Liver (tissue), 8 donors: ENCODE measurements at regions not wholly inside any gene's neighbourhood (a gene's known extent, or its start where the extent isn't known, plus 50 kb on each side); places are given as distances from the start of the nearest gene placed in this dataset.

Experiments
- DNase-seq: peaks from one replicate; pipeline ENCODE4 v3.0.0-alpha.2; 2017; ENCODE audit warnings: low spot score
- H3K27ac ChIP-seq, 2 donors: one replicate each; pipeline ENCODE4 v1.7.0; 2013; ENCODE audit warnings: inconsistent platforms in 2 of 2, low read length in 2 of 2, control low read depth in 1 of 2, low read depth in 1 of 2, mild to moderate bottlenecking in 1 of 2
- H3K27me3 ChIP-seq, 4 donors: one replicate each; pipeline versions ENCODE4 v1.6.1 to v1.7.0; 2013; ENCODE audit warnings: low read length in 3 of 4, inconsistent platforms in 1 of 4, mild to moderate bottlenecking in 1 of 4, moderate library complexity in 1 of 4; ENCODE audit not compliant: control insufficient read depth in 4 of 4, insufficient read depth in 4 of 4
- H3K36me3 ChIP-seq, 4 donors: one replicate each; pipeline versions ENCODE4 v1.6.1 to v1.7.0; 2013; ENCODE audit warnings: low read length in 3 of 4, mild to moderate bottlenecking in 3 of 4, low read depth in 1 of 4, moderate library complexity in 1 of 4; ENCODE audit not compliant: control insufficient read depth in 4 of 4, insufficient read depth in 3 of 4
- H3K4me1 ChIP-seq, 4 donors: one replicate each; pipeline versions ENCODE4 v1.6.1 to v1.7.0; 2013; ENCODE audit warnings: low read length in 3 of 4, mild to moderate bottlenecking in 3 of 4, moderate library complexity in 1 of 4; ENCODE audit not compliant: control insufficient read depth in 4 of 4, insufficient read depth in 4 of 4
- H3K4me3 ChIP-seq, 3 donors: one replicate each; pipeline versions ENCODE4 v1.6.1 to v1.7.0; 2013; ENCODE audit warnings: low read length in 3 of 3, control low read depth in 1 of 3, low read depth in 1 of 3, mild to moderate bottlenecking in 1 of 3
- H3K9ac ChIP-seq, 2 donors: one replicate each; pipeline ENCODE4 v1.7.0; 2013; ENCODE audit warnings: low read length in 2 of 2, mild to moderate bottlenecking in 2 of 2, moderate library complexity in 2 of 2, control low read depth in 1 of 2, low read depth in 1 of 2
- H3K9me3 ChIP-seq, 4 donors: one replicate each; pipeline versions ENCODE4 v1.6.1 to v1.7.0; 2013; ENCODE audit warnings: low read length in 3 of 4; ENCODE audit not compliant: control insufficient read depth in 4 of 4
- ATF3 ChIP-seq: IDR thresholded peaks from 2 replicates; pipeline ENCODE4 v1.6.1; 2016; ENCODE audit warnings: antibody characterized with exemption
- CTCF ChIP-seq: fragments of 150-350 bp; IDR thresholded peaks from 2 replicates; pipeline ENCODE4 v1.5.1; 2017; ENCODE audit warnings: improper control_type of control experiment, low read depth, low read length; ENCODE audit not compliant: missing input control
- EGR1 ChIP-seq, 2 donors: IDR thresholded peaks; 2 replicates each; pipeline ENCODE4 v1.6.1; 2016 to 2018; ENCODE audit warnings: antibody characterized with exemption in 2 of 2, low read depth in 2 of 2
- FOXA1 ChIP-seq: IDR thresholded peaks from 2 replicates; pipeline ENCODE4 v1.6.1; 2016; ENCODE audit warnings: antibody characterized with exemption
- FOXA2 ChIP-seq: IDR thresholded peaks from 2 replicates; pipeline ENCODE4 v1.6.1; 2016; ENCODE audit warnings: antibody characterized with exemption
- GABPA ChIP-seq, 2 donors: IDR thresholded peaks in 1 of 2; conservative IDR thresholded peaks in 1 of 2; 2 replicates each; pipeline ENCODE4 v1.6.1; 2016; ENCODE audit warnings: antibody characterized with exemption in 2 of 2, mild to moderate bottlenecking in 1 of 2, moderate library complexity in 1 of 2
- HNF4A ChIP-seq, 2 donors: conservative IDR thresholded peaks; 2 replicates each; pipeline ENCODE4 v1.6.1; 2016; ENCODE audit warnings: antibody characterized with exemption in 2 of 2, mild to moderate bottlenecking in 2 of 2
- HNF4G ChIP-seq: IDR thresholded peaks from 2 replicates; pipeline ENCODE4 v1.6.1; 2016; ENCODE audit warnings: antibody characterized with exemption
- JUND ChIP-seq, 2 donors: IDR thresholded peaks; 2 replicates each; pipeline ENCODE4 v1.6.1; 2016; ENCODE audit warnings: antibody characterized with exemption in 2 of 2
- MAX ChIP-seq: IDR thresholded peaks from 2 replicates; pipeline ENCODE4 v1.6.1; 2016; ENCODE audit warnings: antibody characterized with exemption
- NR2F2 ChIP-seq: IDR thresholded peaks from 2 replicates; pipeline ENCODE4 v1.6.1; 2016; ENCODE audit warnings: antibody characterized with exemption
- RAD21 ChIP-seq, 2 donors: IDR thresholded peaks; 2 replicates each; pipeline ENCODE4 v1.6.1; 2016; ENCODE audit warnings: antibody characterized with exemption in 2 of 2, mild to moderate bottlenecking in 2 of 2
- REST ChIP-seq: IDR thresholded peaks from 2 replicates; pipeline ENCODE4 v1.6.1; 2016; ENCODE audit warnings: antibody characterized with exemption, mild to moderate bottlenecking
- RXRA ChIP-seq, 2 donors: IDR thresholded peaks; 2 replicates each; pipeline ENCODE4 v1.6.1; 2017 to 2018; ENCODE audit warnings: antibody characterized with exemption in 2 of 2, mild to moderate bottlenecking in 1 of 2
- SP1 ChIP-seq: IDR thresholded peaks from 2 replicates; pipeline ENCODE4 v1.6.1; 2018; ENCODE audit warnings: antibody characterized with exemption, mild to moderate bottlenecking
- TAF1 ChIP-seq: conservative IDR thresholded peaks from 2 replicates; pipeline ENCODE4 v1.6.1; 2016; ENCODE audit warnings: antibody characterized with exemption, mild to moderate bottlenecking
- YY1 ChIP-seq: IDR thresholded peaks from 2 replicates; pipeline ENCODE4 v1.6.1; 2016; ENCODE audit warnings: antibody characterized with exemption, mild to moderate bottlenecking
- ZBTB33 ChIP-seq: IDR thresholded peaks from 2 replicates; pipeline ENCODE4 v1.6.1; 2016; ENCODE audit warnings: antibody characterized with exemption
- WGBS: extraction: QIAGEN DNeasy Blood & Tissue Kit; methylation state at CpG from one replicate; pipeline ENCODE4 v1.1.7; 2013; 5-methylcytosine and 5-hydroxymethylcytosine counted together
- donor health status: healthy.
- donor health status: healthy.
- donor health status: healthy.
- donor health status: healthy.
- donor health status: healthy.

GRCh38 chr14:27862684-27863083 is 903.9 kb upstream of the FOXG1 start:
- Histone ChIP-seq H3K9me3 (no peaks in the 10 kb centered on the region), H3K27ac (no peak overlapping the region), H3K4me1 (no peaks in the 10 kb centered on the region), H3K4me3 (no peak overlapping the region), H3K36me3 (no peaks in the 10 kb centered on the region), H3K27me3 (peaks cover 0 to 3% (median 0%) of the 10 kb centered on the region in 4 donors), H3K9ac (no peak overlapping the region)
- WGBS = 74% methylated on average over 2 of the region's 2 CpGs
- TF ChIP-seq HNF4A (conservative IDR thresholded peaks at IDR 0.05) = no peak
- no peak for TF ChIP-seq CTCF
- no peak for DNase-seq

GRCh38 chr14:27863166-27863565 is 903.4 kb upstream of the FOXG1 start:
- Histone ChIP-seq H3K27ac (no peak overlapping the region), H3K4me1 (no peaks in the 10 kb centered on the region), H3K36me3 (no peaks in the 10 kb centered on the region), H3K9me3 (no peaks in the 10 kb centered on the region), H3K4me3 (no peak overlapping the region), H3K9ac (no peak overlapping the region), H3K27me3 (peaks cover 0 to 3% (median 0%) of the 10 kb centered on the region in 4 donors)
- 86% methylated on average over 8 of the region's 8 CpGs for WGBS
- TF ChIP-seq RXRA (IDR thresholded peaks at IDR 0.05) (no peak), REST (no peak), MAX (no peak), CTCF (no peak), HNF4A (conservative IDR thresholded peaks at IDR 0.05) (no peak), ATF3 (no peak), FOXA2 (no peak), NR2F2 (no peak), JUND (IDR thresholded peaks at IDR 0.05) (no peak), ZBTB33 (no peak), FOXA1 (no peak), EGR1 (IDR thresholded peaks at IDR 0.05; ENCODE audit: low read depth in 2 of 2) (no peak), YY1 (no peak), RAD21 (IDR thresholded peaks at IDR 0.05) (no peak), TAF1 (no peak), SP1 (no peak), HNF4G (no peak), GABPA (IDR thresholded peaks at IDR 0.05 in 1 of 2, conservative IDR thresholded peaks at IDR 0.05 in 1 of 2) (no peak)
- DNase-seq = no peak
